Islet precursor cell (in vitro differentiated cells): ENCODE measurements at regions not wholly inside any gene's neighbourhood (a gene's known extent, or its start where the extent isn't known, plus 50 kb on each side); places are given as distances from the start of the nearest gene placed in this dataset.
"Not testable (repeated sequence)": the region's sequence is repeated elsewhere in the genome, so short reads cannot be mapped to it uniquely, and the experiment has no call there.

Experiments
- DNase-seq: peaks from one replicate; pipeline ENCODE4 v3.0.0-alpha.2; 2018

DNA sequence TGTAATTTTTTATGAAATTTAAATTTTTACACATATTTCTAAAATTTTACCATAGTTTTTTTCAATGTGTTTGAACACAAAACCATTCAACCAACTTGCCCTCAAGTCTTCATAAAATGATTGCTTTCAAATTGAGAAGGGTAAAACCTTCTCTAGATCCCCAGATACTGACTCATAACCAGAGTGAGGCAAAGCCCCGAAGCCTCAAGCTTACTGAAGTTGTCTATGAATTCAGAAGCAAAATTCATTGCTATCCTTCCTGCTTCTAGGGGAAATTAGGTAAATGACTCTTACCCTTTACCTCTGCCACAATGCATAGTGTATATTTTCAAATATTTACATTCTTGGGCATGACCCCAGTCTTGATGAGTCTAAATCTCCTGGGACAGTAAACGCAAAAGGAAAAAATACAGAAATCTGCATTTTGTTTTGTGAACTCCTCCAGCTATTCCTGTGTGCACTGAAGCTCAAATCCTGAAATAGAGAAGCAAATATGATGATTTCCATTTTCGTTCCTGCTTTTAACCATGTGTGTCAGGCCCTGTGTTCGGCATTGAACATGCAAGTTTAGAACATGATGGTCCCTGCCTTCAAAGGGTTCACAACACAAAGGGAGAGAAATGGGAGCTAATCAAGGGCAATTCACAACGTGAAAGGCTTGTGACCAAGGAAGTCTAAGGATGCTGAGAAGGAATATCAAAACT is 246.3 kb downstream of the SUCLG1 start:
- DNase-seq, result no peak

- no peak for DNase-seq
These were observed 249.1 kb downstream of the SUCLG1 start for GRCh38 chr2:84209941-84210340.

DNA sequence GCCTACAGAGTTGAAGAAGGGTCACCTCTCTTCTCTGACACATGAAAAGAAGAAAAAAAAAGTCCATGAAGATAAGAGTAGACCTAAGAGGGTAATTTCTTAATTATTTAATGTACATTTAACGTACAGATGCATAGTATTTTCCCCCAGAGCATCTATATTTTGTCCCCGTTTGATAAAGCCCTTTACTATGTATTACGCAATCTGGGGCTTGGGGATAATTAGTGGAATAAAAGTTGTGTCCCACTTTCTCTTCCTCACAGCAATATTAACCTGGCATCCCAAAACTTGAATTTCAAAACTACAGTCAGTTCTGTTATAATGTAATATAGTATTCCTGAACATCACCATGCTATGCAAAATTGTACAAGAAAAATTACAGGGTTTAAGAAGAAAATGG is 254.1 kb downstream of the SUCLG1 start:
- DNase-seq, result no peak

DNA sequence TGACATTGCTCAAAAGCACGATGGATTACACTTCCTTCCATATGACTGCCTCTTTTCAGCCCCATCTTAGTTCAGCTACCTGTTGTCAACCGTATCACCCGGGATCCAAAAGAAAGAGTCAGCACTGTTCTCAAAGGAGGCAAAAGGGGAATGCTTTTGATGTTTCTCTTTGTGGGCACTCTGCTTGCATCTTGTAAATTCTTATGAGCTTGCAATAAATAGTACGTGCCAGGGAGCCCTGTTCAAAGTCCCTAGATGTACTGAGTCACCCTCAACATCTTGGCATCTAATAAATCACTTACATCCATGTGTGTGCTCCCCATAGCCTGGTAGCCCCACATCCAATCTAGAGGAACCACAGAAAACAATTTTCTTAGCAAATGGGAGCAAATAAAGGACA is 256.9 kb downstream of the SUCLG1 start:
- DNase-seq, result no peak

- DNase-seq, result no peak
These were observed 257.9 kb downstream of the SUCLG1 start for GRCh38 chr2:84201158-84201557.

GRCh38 chr2:84197901-84198300 is 261.2 kb downstream of the SUCLG1 start:
- DNase-seq, result no peak

GRCh38 chr2:84194949-84195644 is 264.0 kb downstream of the SUCLG1 start:
- no peak for DNase-seq

DNA sequence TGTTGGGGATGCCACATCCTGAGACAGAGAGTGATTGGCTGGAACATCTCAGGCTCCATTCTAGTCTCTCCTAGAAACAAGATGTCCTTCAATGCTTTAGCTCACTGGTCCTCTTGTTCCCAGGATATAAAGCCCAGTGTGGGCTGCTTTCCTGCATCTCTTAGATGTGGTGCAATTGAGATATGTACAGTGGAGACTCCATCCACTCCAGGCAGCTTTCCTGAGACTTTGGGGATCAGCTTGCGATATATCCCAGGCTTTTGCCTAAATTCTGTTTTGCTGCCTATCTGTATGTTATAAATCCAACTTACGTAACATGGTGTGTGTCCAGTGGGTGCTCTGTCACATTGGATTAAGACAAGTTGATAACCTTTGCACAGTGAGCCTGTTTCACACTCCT is 264.9 kb downstream of the SUCLG1 start:
- DNase-seq, result no peak

- no peak for DNase-seq
These were observed 271.8 kb downstream of the SUCLG1 start for GRCh38 chr2:84187258-84187657.

- DNase-seq, result no peak
These were observed 277.2 kb downstream of the SUCLG1 start for GRCh38 chr2:84181927-84182326.

DNA sequence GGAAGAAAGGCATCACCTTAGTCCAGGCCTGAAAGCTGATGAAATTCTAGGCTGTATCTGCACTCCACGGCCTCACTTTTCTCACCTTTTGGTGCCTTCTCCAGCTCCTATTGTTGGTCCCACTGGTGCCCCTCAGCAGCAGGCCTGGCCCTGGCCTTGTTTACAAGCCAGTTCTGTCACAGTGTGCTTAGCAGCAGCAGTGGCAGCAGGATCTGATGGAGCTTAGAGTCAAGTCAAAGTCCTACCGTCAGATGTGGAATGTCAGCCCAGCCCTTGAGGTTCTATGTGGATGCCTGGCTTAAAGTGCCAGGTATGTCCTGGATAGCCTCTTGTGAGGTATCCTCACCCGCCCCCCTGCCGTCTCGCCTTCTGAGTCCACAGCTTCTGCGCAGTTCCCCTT is 281.3 kb downstream of the SUCLG1 start:
- DNase-seq, result no peak

DNA sequence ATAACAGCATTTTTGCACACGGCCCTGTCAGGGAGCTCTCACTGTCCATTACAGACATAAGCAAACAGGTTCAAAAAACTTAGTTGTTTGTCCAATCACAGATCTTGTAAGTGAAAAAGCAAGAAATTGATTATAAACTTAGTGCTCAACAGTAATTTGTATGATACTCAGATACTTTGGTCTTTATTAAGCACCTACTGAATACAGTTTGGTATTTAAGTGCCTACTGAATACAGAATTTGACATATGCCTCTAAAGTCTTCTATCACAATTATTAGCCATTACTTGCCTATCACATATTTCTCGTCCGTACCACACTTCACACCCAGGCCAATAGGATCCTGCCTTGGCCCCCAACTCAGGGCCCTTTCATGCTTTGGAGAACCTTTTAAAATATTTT is 283.1 kb downstream of the SUCLG1 start:
- no peak for DNase-seq

DNA sequence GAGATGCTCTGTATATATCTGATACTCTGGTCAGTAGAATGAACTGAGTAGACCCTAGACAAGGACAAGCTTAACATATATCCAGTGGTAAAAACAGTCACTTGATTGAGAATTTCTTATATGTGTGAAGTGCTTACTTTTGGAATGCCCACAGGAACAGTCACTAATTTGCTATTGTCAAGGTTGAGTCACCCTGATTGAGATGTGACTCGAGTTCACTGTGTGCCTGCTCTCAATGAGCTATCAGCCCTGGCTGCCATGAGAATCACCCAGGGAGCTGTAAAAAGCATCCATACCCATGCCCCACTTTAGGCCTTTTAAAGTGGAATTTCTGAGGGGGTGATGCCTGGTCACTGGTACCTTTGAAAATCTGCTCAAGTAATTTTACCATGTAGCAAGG is 283.7 kb downstream of the SUCLG1 start:
- DNase-seq, result no peak

DNA sequence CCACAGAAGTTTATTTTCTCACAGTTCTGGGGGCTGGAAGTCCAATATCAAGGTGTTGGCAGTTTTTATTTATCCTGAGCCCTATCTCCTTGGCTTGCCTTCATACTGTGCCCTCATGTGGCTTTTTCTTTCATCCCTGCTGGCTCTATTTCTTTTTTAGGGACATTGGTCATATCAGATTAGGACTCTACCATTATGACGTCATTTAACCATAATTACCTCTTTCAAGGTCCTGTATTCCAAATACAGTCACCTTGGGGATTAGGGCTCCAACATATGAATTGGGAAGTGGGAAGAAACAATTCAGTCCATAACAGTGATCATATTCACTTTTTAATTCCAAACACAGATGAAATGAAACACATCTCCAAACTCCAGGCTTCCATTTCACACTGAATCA is 286.0 kb downstream of the SUCLG1 start:
- DNase-seq, result no peak

DNA sequence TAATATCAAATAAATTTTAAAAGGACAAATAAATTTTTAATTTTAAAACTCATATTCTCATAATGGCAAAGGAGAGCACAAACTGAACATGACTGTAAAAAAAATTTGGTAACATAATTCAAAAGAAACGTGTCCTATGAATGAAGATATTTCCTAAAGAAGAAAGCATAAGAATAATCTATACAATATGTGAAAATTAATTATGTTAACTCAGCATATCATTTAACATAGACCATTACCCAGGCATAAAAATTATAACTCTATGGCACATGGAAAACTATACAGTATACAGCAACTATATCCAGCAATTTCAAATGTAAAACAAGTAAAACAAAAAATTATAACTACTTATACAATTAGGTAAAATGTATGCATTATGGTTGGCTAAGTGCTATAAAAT is 288.1 kb downstream of the SUCLG1 start:
- DNase-seq, result no peak

GRCh38 chr2:84169871-84170270 is 289.2 kb downstream of the SUCLG1 start:
- no peak for DNase-seq

DNA sequence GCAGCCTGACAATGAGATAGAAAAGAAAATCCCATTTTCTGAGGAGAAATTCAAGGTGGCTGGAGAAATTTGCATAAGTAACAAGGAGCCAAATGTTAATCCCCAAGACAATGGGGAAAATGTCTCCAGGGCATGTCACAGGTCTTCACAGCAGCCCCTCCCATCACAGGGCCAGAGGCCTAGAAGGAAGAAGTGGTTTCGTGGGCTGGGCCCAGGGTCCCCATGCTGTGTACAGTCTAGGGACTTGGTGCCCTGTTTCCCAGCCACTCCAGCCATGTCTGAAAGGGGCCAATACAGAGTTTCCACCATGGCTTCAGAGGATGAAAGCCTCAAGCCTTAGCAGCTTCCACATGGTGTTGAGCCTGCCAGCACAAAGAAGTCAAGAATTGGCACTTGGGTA is 290.5 kb downstream of the SUCLG1 start:
- not testable (repeated sequence) for DNase-seq

GRCh38 chr2:84165256-84165655 is 293.8 kb downstream of the SUCLG1 start:
- DNase-seq, result no peak

- no peak for DNase-seq
These were observed 298.6 kb downstream of the SUCLG1 start for GRCh38 chr2:84160453-84160852.

DNA sequence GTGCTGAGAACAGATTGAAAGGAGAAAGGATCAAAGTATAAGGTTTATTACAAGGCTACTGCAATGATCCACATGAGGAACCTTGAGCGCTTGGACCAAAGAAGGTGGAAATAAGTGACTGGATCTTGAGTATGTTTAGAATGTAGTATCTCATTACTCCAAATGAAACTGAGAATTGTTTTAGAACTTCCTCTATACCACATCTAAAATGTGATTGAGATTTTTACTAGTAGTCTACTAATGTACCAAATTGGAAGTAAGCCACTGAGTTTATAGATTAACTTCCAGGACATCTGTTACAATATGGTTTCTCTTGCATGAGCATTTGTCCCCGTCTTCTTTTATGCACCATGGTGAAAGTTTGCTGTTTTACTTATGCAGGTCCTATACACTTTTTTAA is 300.5 kb downstream of the SUCLG1 start:
- DNase-seq, result no peak

GRCh38 chr2:84152462-84152861 is 306.6 kb downstream of the SUCLG1 start:
- no peak for DNase-seq

GRCh38 chr2:84144345-84144744 is 314.7 kb downstream of the SUCLG1 start:
- DNase-seq, result no peak

DNA sequence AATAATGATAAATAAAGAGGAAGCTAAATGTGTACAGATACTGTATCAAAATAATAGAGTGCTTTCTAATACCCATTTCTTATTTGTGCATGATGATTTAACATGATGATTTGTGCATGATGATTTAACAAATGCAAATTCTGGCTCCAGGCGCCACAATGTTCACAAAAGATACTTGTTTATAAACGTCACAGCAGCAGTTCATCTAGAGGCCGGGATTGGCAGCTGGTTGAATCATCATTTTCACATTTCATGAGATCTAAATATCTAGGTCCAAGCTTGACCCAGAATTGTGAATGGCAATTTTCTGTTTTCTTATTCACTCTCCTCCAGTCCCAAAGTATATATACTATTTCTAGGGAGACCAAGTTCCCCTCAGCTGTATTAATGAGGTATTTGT is 322.0 kb downstream of the SUCLG1 start:
- no peak for DNase-seq

DNA sequence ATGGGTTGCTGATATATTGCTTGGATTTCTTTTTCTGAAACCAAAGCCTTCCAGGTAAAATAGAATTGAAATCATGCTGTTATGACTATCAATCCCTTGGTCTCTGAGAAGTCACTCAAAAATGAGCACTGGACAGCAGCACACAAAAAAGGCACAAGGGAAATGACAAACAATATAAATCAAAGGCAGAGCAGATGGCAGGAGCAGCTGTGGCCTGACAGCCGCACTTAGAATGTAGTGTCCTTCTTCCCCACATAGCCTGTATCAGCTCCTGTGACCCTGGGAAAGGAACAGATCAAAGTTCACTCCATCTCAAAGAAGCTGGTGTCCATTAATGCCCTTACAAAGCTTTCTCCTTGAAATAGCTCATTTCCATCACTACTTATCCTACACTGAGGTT is 326.7 kb downstream of the SUCLG1 start:
- no peak for DNase-seq

DNA sequence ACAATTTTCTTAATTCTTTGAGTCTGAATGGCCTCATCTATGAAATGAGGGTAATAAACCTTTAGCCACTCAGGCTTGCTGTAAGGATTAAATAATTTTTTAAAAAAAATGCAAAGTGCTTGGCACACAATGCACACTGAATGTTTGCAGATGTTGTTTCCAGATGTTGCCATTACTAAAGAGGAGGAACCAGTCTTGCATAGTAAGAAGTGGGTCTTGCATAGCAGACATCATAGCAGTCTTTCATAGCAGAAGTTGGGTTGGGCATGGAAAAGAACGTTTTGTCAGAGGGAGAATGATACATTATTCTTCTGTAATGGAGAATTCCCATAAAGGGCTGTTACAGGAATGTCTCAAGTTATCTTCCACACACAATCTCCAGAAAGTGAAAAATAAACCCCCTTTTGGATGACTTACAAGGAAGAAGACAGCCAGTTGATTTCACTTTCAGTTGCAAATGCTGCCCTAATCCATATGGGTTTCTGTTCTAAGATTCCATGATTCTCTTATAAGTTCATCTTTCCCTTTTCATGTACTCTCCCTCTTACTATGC is 327.7 kb downstream of the SUCLG1 start:
- DNase-seq, result no peak
